H4 (cell line): ENCODE measurements at regions not wholly inside any gene's neighbourhood (a gene's known extent, or its start where the extent isn't known, plus 50 kb on each side); places are given as distances from the start of the nearest gene placed in this dataset.
"Not testable (repeated sequence)": the region's sequence is repeated elsewhere in the genome, so short reads cannot be mapped to it uniquely, and the experiment has no call there.

Experiments used
- DNase-seq: peaks from one replicate; pipeline ENCODE4 v3.0.0-alpha.2; 2015; ENCODE audit warnings: low spot score

DNA sequence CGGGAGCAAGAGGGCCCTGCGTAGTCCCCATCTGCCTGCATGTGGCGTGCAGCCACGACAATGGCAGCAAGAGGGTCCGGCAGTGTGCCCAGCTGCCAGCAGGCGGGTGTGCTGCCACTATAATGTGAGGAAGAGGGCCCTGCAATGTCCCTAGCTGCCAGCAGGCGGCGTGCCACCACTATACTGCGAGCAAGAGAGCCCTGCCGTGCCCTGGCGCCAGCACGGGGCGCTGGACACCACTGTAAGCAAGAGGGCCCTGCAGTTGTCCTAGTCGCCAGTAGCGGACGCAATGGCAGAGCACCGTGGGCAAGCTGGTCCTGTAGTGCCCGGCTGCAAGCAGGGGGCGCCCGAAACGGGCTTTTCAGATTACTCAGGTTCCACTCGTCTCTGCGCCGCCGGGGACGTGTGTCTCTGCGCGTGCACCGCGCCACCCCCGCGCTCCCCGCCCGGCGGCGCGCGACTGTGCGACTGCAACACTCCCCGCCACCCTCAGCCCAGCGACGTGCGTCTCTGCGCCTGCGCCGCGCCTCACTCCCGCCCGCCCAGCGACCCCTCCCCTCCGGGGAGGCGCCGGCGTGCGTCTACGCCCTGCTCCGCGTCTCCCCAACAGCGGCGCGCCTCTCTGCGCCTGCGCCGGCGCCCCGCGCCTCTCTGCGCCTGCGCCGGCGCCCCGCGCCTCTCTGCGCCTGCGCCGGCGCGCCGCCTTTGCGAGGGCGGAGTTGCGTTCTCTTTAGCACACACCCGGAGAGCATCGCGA, 159.4 kb upstream of the FRG2B start:
- DNase-seq, result peak; percentile 1

GRCh38 chr10:133785178-133785577, 158.6 kb upstream of the FRG2B start:
- not testable (repeated sequence) for DNase-seq

DNA sequence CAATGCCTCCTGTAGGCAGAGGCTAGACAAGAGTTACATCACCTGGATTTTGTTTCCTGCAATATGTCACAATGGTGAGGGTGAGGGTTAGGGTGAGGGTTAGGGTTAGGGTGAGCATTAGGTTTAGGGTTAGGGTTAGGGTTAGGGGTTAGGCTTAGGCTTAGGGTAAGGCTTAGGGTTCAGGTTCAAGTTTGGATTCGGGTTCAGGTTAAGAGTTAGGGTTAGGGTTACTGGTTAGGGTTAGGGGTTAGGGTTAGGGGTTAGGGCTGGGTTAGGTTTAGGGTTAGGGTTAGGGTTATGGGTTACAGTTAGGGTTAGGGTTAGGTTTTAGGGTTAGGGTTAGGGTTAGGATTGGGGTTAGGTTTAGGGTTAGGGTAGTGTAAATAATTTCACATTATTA, 138.7 kb upstream of the FRG2B start:
- not testable (repeated sequence) for DNase-seq

DNA sequence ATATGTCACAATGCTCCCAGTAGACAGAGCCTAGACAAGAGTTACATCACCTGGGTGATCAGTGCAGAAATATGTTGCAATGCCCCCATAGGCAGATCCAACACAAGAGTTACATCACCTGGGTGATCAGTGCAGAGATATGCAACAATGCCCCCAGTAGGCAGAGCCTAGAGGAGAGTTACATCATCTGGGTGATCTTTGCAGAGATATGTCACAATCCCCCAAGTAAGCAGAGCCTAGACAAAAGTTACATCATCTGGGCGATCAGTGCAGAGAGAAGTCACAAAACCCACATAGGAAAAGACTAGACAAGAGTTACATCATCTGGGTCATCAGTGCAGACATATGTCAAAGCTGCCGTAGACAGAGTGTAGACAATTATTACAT, 138.2 kb upstream of the FRG2B start:
- not testable (repeated sequence) for DNase-seq

DNA sequence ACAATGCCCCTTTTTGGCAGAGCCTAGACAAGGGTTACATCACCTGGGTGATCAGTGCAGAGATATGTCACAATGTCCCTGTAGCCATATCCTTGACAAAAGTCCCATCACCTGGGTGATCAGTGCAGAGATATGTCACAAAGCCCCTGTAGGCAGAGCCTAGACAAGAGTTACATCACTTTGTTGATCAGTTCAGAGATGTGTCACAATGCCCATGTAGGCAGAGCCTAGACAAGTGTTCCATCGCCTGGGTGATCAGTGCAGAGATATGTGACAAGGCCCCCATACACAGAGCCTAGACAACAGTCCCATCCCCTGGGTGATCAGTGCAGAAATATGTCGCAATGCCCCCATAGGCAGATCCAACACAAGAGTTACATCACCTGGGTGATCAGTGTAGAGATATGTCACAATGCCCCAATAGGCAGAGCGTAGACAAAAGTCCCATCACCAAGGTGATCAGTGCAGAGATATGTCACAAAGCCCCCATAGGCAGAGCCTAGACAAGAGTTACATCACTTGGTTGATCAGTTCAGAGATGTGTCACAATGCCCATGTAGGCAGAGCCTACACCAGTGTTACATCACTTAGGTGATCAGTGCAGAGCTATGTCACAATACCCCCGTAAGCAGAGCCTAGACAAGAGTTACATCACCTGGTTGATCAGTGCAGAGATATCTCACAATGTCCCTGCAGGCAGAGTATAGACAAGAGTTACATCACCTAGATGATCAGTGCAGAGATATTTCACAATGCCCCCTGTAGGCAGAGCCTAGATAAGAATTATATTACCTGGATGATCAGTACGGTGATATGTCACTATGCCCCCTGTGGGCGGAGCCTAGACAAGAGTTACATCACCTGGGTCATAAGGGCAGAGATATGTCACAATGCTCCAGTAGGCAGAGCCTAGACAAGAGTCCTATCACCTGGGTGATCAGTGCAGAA, 137.6 kb upstream of the FRG2B start:
- peak; percentile 1 for DNase-seq

DNA sequence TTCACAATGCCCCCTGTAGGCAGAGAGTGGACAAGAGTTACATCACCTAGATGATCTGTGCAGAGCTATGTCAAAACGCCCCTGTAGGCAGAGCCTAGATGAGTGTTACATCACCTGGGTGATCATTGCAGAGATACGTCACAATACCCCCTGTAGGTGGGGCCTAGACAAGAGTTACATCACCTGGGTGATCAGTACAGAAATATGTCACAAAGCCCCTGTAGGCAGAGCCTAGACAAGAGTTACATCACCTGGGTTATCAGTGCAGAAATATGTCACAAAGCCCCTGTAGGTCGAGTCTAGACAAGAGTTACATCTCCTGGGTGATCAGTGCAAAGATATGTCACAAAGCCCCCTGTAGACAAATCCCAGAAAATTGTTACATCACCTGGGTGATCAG, 136.6 kb upstream of the FRG2B start:
- DNase-seq, result not testable (repeated sequence)

DNA sequence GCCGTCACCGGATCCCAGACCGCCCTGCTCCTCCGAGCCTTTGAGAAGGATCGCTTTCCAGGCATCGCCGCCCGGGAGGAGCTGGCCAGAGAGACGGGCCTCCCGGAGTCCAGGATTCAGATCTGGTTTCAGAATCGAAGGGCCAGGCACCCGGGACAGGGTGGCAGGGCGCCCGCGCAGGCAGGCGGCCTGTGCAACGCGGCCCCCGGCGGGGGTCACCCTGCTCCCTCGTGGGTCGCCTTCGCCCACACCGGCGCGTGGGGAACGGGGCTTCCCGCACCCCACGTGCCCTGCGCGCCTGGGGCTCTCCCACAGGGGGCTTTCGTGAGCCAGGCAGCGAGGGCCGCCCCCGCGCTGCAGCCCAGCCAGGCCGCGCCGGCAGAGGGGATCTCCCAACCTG, 127.0 kb upstream of the FRG2B start:
- not testable (repeated sequence) for DNase-seq
